B cell (primary cell): ENCODE measurements at regions not wholly inside any gene's neighbourhood (a gene's known extent, or its start where the extent isn't known, plus 50 kb on each side); places are given as distances from the start of the nearest gene placed in this dataset.

Experiments
- ATAC-seq: fragments of 200-7000 bp; cut with Tn5 transposase; one replicate; pipeline ENCODE4 v1.10.0; 2021; ENCODE audit warnings: low read depth, mild to moderate bottlenecking, moderate number of reproducible peaks, moderate library complexity
- CTCF ChIA-PET: fragments of 350-600 bp; sonication (Branson Sonifier 250); formaldehyde crosslinking; loops from one replicate; lab custom pipeline; 2021; ENCODE audit warnings: antibody characterized with exemption, inconsistent platforms; lab: Charles Lee
- POLR2A ChIA-PET: fragments of 350-600 bp; sonication (Branson Sonifier 250); formaldehyde crosslinking; loops from one replicate; lab custom pipeline; 2021; ENCODE audit warnings: antibody characterized with exemption; lab: Charles Lee
- DNase-seq: peaks from one replicate; pipeline ENCODE4 v3.0.0; 2013
- H2AFZ ChIP-seq: 2 replicates; pipeline ENCODE4 v1.6.1; 2012; ENCODE audit warnings: mild to moderate bottlenecking, low read depth, low read length; ENCODE audit not compliant: insufficient read depth, poor library complexity, severe bottlenecking
- H3K27ac ChIP-seq, 2 donors: 1 replicate in 1 of 2; 2 replicates in 1 of 2; pipeline ENCODE4 v1.5.1; 2012 to 2013; ENCODE audit warnings: low read length in 2 of 2, mild to moderate bottlenecking in 2 of 2, moderate library complexity in 1 of 2
- H3K27me3 ChIP-seq, 4 experiments: fragments of 200-600 bp in 1 of 4; sonication (generic) in 1 of 4; replicated peaks in 1 of 4; 1 replicate in 2 of 4; 2 replicates in 2 of 4; pipeline versions ENCODE4 v1.6.1 to v1.7.0; 2013 to 2016; ENCODE audit warnings: low read length in 3 of 4, mild to moderate bottlenecking in 2 of 4, mixed read lengths in 1 of 4, moderate library complexity in 1 of 4; ENCODE audit not compliant: insufficient read depth in 4 of 4, control insufficient read depth in 3 of 4; ENCODE audit errors: control extremely low read depth in 1 of 4
- H3K36me3 ChIP-seq, 2 experiments: replicated peaks in 1 of 2; 1 replicate in 1 of 2; 2 replicates in 1 of 2; pipeline versions ENCODE4 v1.6.1 to v1.7.1; 2013; ENCODE audit warnings: low read length in 1 of 2; ENCODE audit not compliant: insufficient read depth in 2 of 2, control insufficient read depth in 1 of 2; ENCODE audit errors: control extremely low read depth in 1 of 2, extremely low read depth in 1 of 2
- H3K4me1 ChIP-seq, 2 donors: fragments of 200-600 bp in 1 of 2; sonication (generic) in 1 of 2; 1 replicate in 1 of 2; 2 replicates in 1 of 2; pipeline versions ENCODE4 v1.5.1 to v1.6.1; 2013 to 2017; ENCODE audit warnings: low read length in 2 of 2; ENCODE audit not compliant: control insufficient read depth in 2 of 2, insufficient read depth in 2 of 2
- H3K4me2 ChIP-seq: replicated peaks from 2 replicates; pipeline ENCODE3; 2012; ENCODE audit warnings: mild to moderate bottlenecking, low read depth, low read length; ENCODE audit not compliant: poor library complexity, severe bottlenecking
- H3K4me3 ChIP-seq, 5 experiments: fragments of 200-600 bp in 1 of 5; sonication (generic) in 1 of 5; 1 replicate in 3 of 5; 2 replicates in 2 of 5; pipeline versions ENCODE4 v1.5.1 to v1.7.0; 2011 to 2016; ENCODE audit warnings: low read length in 4 of 5, mild to moderate bottlenecking in 4 of 5, low read depth in 2 of 5, control low read depth in 1 of 5, moderate library complexity in 1 of 5; ENCODE audit not compliant: insufficient read depth in 1 of 5; ENCODE audit errors: control extremely low read depth in 1 of 5, extremely low read depth in 1 of 5
- H3K79me2 ChIP-seq: fragments of 200-600 bp; sonication (generic); one replicate; pipeline ENCODE4 v1.6.0; 2016; ENCODE audit warnings: low read length; ENCODE audit not compliant: control insufficient read depth, insufficient read depth
- H3K9ac ChIP-seq: fragments of 200-600 bp; sonication (generic); 2 replicates; pipeline ENCODE4 v1.6.1; 2017; ENCODE audit warnings: mild to moderate bottlenecking, low read length, moderate library complexity
- H3K9me3 ChIP-seq, 3 donors: one replicate each; pipeline versions ENCODE4 v1.6.1 to v1.7.1; 2013; ENCODE audit warnings: low read length in 2 of 3; ENCODE audit not compliant: control insufficient read depth in 2 of 3, insufficient read depth in 1 of 3; ENCODE audit errors: control extremely low read depth in 1 of 3
- H4K20me1 ChIP-seq: 2 replicates; pipeline ENCODE4 v1.6.0; 2012; ENCODE audit warnings: mild to moderate bottlenecking, low read length; ENCODE audit not compliant: insufficient read depth, control insufficient read depth, poor library complexity, severe bottlenecking
- H3K27ac Mint-ChIP-seq: one replicate; pipeline ENCODE4 v1.8.0; 2021; ENCODE audit warnings: mixed read lengths
- H3K27me3 Mint-ChIP-seq: one replicate; pipeline ENCODE4 v1.8.0; 2021; ENCODE audit warnings: mixed read lengths
- H3K4me1 Mint-ChIP-seq: one replicate; pipeline ENCODE4 v1.8.0; 2021; ENCODE audit warnings: mixed read lengths
- H3K4me3 Mint-ChIP-seq: one replicate; pipeline ENCODE4 v1.8.0; 2021; ENCODE audit warnings: mixed read lengths
- H3K9me3 Mint-ChIP-seq: one replicate; pipeline ENCODE4 v1.8.0; 2022; ENCODE audit warnings: mixed read lengths; ENCODE audit not compliant: insufficient read depth
- EZH2 ChIP-seq: IDR thresholded peaks from 2 replicates; pipeline ENCODE4 v1.6.1; 2012; ENCODE audit warnings: borderline replicate concordance, low read depth, mild to moderate bottlenecking, moderate library complexity, low read length; ENCODE audit not compliant: insufficient read depth, poor library complexity, severe bottlenecking
- WGBS: methylation state at CpG from one replicate; pipeline ENCODE4 v1.1.5; 2013; ENCODE audit warnings: missing lambda C conversion rate; ENCODE audit not compliant: insufficient coverage; 5-methylcytosine and 5-hydroxymethylcytosine counted together
- intact Hi-C: fragments of 100-400 bp; cut with micrococcal nuclease; formaldehyde crosslinking; loops from one replicate; pipeline ENCODE4 v1.10.0; 2022
- TF ChIP-seq, protein P1 (sequence below): fragments of 200-600 bp; IDR thresholded peaks from one replicate; pipeline ENCODE4 v1.8.0; 2022; ENCODE audit warnings: antibody characterized with exemption, mild to moderate bottlenecking

DNA sequence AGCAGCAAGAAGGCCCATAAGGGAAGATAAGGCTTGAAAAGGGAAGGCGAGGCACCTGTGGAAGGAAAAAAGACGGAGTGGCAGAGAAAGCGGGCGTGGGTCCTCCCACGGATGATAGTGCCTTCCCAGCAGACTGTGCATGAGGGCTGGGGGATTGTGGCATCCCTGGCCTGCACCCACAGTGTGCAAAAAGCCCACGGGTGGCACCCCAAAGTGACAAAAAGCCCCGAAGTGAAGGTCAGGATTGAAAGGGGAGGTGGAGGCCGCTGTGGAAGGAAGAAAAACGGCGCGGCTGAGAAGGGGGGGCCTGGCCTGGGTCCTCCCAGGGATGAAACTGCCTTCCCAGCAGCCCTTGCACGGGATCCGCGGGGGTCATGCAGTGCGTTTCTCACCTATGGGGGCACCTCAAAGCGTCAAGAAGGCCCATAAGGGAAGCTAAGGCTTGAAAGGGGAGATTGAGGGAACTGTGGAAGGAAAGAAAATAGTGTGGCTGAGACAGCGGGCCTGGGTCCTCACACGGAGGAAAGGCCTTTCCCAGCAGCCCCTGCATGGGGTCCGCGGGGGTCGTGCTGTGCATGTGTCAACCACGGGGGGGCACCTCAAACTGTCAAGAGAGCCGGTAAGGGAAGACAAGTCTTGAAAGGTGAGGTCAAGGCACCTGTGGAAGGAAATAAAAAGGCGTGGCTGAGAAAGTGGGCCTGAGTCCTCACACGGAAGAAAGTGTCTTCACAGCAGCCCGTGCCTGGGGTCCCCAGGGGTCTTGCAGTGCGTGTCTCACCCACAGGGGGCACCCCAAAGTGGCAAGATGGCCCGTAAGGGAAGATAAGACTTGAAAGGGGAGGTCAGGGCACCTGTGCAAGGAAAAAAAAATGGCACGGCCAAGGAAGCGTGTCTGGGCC lies 274.1 kb downstream of the ALG10 start:
- 83% methylated on average over 30 of the region's 30 CpGs for WGBS
- POLR2A ChIA-PET = no interaction called here

More for the DNA sequence above, 274.1 kb downstream of the ALG10 start:
- no peak for TF ChIP-seq EZH2
- TF ChIP-seq, protein P1, sequence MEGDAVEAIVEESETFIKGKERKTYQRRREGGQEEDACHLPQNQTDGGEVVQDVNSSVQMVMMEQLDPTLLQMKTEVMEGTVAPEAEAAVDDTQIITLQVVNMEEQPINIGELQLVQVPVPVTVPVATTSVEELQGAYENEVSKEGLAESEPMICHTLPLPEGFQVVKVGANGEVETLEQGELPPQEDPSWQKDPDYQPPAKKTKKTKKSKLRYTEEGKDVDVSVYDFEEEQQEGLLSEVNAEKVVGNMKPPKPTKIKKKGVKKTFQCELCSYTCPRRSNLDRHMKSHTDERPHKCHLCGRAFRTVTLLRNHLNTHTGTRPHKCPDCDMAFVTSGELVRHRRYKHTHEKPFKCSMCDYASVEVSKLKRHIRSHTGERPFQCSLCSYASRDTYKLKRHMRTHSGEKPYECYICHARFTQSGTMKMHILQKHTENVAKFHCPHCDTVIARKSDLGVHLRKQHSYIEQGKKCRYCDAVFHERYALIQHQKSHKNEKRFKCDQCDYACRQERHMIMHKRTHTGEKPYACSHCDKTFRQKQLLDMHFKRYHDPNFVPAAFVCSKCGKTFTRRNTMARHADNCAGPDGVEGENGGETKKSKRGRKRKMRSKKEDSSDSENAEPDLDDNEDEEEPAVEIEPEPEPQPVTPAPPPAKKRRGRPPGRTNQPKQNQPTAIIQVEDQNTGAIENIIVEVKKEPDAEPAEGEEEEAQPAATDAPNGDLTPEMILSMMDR = no peak
- ATAC-seq (no peak), DNase-seq (no peak)
- Histone ChIP-seq H3K4me1 (no peaks in the 10 kb centered on the region), H3K4me2 (no peak overlapping the region), H3K9ac (no peak overlapping the region), H4K20me1 (no peaks in the 10 kb centered on the region), H2AFZ (no peak overlapping the region), H3K27ac (no peak overlapping the region), H3K79me2 (no peaks in the 10 kb centered on the region), H3K27me3 (no peaks in the 10 kb centered on the region), H3K36me3 (no peaks in the 10 kb centered on the region), H3K9me3 (peaks cover 0 to 100% (median 0%) of the 10 kb centered on the region in 3 donors), H3K4me3 (no peak overlapping the region)
- H3K27me3 Mint-ChIP-seq = no peaks in the 10 kb centered on the region
- intact Hi-C loops = no loop called here
- CTCF ChIA-PET = no interaction called here
- no peaks in the 10 kb centered on the region for H3K4me1 Mint-ChIP-seq
- H3K4me3 Mint-ChIP-seq = no peak overlapping the region
- H3K27ac Mint-ChIP-seq = no peak overlapping the region
- peaks cover 6% of the 10 kb centered on the region for H3K9me3 Mint-ChIP-seq
